Suprapubic skin (tissue), 4 donors: ENCODE measurements at regions not wholly inside any gene's neighbourhood (a gene's known extent, or its start where the extent isn't known, plus 50 kb on each side); places are given as distances from the start of the nearest gene placed in this dataset.

ENCODE experiments used
- EP300 ChIP-seq: sonication (generic); formaldehyde crosslinking; IDR thresholded peaks from one replicate; pipeline ENCODE4 v1.6.1; 2017; ENCODE audit warnings: antibody characterized with exemption
- POLR2A ChIP-seq, 2 donors: fragments of 450-650 bp; IDR thresholded peaks; one replicate each; pipeline ENCODE4 v1.6.1; 2017; ENCODE audit warnings: antibody characterized with exemption in 2 of 2, mild to moderate bottlenecking in 2 of 2, moderate library complexity in 2 of 2
- POLR2AphosphoS5 ChIP-seq, 3 donors: sonication (generic); formaldehyde crosslinking; IDR thresholded peaks; one replicate each; pipeline ENCODE4 v1.6.1; 2017; ENCODE audit warnings: antibody characterized with exemption in 3 of 3
- TF ChIP-seq, protein P1 (sequence below), 2 donors: fragments of 200-600 bp in 1 of 2; fragments of 450-650 bp in 1 of 2; sonication (generic) in 1 of 2; IDR thresholded peaks; one replicate each; pipeline ENCODE4 v1.5.1; 2016 to 2019; ENCODE audit warnings: antibody characterized with exemption in 2 of 2, mild to moderate bottlenecking in 1 of 2, moderate library complexity in 1 of 2

DNA sequence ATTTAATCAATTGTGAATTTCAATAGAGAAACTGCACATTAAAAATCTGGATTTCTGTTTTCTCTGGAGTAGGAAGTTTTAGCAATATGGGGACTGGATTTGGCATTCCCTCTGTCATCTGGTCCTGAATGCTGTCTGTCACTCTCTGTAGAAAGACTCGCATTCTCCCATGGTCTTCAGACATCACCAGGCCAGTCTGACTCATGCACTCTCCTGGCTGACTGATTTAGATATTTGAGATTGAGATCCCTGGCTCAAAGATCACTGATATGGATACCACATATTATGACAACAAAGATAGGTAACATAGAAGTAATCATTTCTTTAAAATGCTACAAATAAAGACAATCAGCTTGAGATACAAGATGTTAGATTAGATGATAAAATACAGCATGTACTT lies 524.5 kb downstream of the GALC start:
- TF ChIP-seq POLR2AphosphoS5 (IDR thresholded peaks at IDR 0.05) (no peak), EP300 (no peak), POLR2A (IDR thresholded peaks at IDR 0.05) (no peak)
- TF ChIP-seq, protein P1, sequence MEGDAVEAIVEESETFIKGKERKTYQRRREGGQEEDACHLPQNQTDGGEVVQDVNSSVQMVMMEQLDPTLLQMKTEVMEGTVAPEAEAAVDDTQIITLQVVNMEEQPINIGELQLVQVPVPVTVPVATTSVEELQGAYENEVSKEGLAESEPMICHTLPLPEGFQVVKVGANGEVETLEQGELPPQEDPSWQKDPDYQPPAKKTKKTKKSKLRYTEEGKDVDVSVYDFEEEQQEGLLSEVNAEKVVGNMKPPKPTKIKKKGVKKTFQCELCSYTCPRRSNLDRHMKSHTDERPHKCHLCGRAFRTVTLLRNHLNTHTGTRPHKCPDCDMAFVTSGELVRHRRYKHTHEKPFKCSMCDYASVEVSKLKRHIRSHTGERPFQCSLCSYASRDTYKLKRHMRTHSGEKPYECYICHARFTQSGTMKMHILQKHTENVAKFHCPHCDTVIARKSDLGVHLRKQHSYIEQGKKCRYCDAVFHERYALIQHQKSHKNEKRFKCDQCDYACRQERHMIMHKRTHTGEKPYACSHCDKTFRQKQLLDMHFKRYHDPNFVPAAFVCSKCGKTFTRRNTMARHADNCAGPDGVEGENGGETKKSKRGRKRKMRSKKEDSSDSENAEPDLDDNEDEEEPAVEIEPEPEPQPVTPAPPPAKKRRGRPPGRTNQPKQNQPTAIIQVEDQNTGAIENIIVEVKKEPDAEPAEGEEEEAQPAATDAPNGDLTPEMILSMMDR (IDR thresholded peaks at IDR 0.05), result no peak
